ENCODE measurements at regions not wholly inside any gene's neighbourhood (a gene's known extent, or its start where the extent isn't known, plus 50 kb on each side); places are given as distances from the start of the nearest gene placed in this dataset.

DNA sequence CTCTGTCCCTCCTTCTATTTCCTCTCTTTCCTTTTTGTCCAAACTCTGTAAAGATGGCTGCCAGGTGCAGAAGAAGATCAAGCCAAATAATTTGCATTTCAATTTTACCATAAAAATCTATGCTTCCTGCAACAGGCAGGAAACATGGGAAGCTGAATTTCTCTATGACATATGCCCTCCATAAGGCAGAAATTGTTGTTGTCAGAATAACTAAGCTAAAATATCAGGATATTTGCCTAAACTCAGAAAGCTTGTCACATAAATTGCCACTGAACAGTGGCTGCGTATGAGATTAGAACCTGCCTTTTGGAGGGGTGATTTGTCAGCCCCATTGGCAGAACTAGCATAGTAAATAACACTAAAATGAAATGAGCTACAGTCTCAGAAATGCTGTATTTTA is 288.3 kb upstream of the LMCD1 start:
- H3K27ac ChIP-seq (replicated peaks): no peak overlapping the region
- H3K4me3 ChIP-seq (replicated peaks; ENCODE audit: insufficient read depth, low read length): no peak overlapping the region
- no peak for TF ChIP-seq SPI1 (IDR thresholded peaks at IDR 0.05; ENCODE audit: borderline replicate concordance, low read depth)
- no peak for DNase-seq (ENCODE audit: low read depth in 1 of 2, low spot score in 1 of 2)
- H3K27me3 ChIP-seq (ENCODE audit: insufficient read depth, poor library complexity, severe bottlenecking): no peaks in the 10 kb centered on the region

DNA sequence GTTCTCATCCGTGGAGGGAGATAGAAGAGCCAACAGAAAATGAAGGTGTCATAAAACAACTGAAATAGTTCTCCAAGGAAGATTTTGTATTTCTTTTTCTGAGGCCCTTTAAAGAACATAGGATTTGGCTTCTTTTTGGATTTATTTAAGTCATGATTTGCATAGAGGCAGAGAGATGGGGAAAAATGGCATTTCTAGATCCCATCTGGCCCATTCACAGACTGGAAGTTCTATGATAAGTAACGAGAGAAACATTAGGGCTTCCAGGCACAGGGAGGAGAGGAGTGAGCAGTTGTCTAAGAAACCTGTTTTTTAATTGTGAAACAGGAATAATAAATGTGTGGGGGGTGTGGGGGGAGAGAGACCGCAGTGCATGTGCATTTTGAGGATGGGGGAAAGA is 285.8 kb upstream of the LMCD1 start:
- Histone ChIP-seq H3K27ac (replicated peaks) (no peak overlapping the region), H3K27me3 (ENCODE audit: insufficient read depth, poor library complexity, severe bottlenecking) (no peaks in the 10 kb centered on the region), H3K4me3 (replicated peaks; ENCODE audit: insufficient read depth, low read length) (no peak overlapping the region)
- DNase-seq (ENCODE audit: low read depth in 1 of 2, low spot score in 1 of 2): no peak
- no peak for TF ChIP-seq POLR2AphosphoS5 (IDR thresholded peaks at IDR 0.05; ENCODE audit: low read depth)
- TF ChIP-seq, protein P1, sequence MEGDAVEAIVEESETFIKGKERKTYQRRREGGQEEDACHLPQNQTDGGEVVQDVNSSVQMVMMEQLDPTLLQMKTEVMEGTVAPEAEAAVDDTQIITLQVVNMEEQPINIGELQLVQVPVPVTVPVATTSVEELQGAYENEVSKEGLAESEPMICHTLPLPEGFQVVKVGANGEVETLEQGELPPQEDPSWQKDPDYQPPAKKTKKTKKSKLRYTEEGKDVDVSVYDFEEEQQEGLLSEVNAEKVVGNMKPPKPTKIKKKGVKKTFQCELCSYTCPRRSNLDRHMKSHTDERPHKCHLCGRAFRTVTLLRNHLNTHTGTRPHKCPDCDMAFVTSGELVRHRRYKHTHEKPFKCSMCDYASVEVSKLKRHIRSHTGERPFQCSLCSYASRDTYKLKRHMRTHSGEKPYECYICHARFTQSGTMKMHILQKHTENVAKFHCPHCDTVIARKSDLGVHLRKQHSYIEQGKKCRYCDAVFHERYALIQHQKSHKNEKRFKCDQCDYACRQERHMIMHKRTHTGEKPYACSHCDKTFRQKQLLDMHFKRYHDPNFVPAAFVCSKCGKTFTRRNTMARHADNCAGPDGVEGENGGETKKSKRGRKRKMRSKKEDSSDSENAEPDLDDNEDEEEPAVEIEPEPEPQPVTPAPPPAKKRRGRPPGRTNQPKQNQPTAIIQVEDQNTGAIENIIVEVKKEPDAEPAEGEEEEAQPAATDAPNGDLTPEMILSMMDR (IDR thresholded peaks at IDR 0.05; ENCODE audit: insufficient read depth, low read length): no peak
- TF ChIP-seq, protein P2, sequence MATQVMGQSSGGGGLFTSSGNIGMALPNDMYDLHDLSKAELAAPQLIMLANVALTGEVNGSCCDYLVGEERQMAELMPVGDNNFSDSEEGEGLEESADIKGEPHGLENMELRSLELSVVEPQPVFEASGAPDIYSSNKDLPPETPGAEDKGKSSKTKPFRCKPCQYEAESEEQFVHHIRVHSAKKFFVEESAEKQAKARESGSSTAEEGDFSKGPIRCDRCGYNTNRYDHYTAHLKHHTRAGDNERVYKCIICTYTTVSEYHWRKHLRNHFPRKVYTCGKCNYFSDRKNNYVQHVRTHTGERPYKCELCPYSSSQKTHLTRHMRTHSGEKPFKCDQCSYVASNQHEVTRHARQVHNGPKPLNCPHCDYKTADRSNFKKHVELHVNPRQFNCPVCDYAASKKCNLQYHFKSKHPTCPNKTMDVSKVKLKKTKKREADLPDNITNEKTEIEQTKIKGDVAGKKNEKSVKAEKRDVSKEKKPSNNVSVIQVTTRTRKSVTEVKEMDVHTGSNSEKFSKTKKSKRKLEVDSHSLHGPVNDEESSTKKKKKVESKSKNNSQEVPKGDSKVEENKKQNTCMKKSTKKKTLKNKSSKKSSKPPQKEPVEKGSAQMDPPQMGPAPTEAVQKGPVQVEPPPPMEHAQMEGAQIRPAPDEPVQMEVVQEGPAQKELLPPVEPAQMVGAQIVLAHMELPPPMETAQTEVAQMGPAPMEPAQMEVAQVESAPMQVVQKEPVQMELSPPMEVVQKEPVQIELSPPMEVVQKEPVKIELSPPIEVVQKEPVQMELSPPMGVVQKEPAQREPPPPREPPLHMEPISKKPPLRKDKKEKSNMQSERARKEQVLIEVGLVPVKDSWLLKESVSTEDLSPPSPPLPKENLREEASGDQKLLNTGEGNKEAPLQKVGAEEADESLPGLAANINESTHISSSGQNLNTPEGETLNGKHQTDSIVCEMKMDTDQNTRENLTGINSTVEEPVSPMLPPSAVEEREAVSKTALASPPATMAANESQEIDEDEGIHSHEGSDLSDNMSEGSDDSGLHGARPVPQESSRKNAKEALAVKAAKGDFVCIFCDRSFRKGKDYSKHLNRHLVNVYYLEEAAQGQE (IDR thresholded peaks at IDR 0.05; ENCODE audit: insufficient replicate concordance, low read depth): no peak
- TF ChIP-seq SPI1 (IDR thresholded peaks at IDR 0.05; ENCODE audit: borderline replicate concordance, low read depth): no peak
- TF ChIP-seq GABPA (IDR thresholded peaks at IDR 0.05; ENCODE audit: low read depth): no peak

DNA sequence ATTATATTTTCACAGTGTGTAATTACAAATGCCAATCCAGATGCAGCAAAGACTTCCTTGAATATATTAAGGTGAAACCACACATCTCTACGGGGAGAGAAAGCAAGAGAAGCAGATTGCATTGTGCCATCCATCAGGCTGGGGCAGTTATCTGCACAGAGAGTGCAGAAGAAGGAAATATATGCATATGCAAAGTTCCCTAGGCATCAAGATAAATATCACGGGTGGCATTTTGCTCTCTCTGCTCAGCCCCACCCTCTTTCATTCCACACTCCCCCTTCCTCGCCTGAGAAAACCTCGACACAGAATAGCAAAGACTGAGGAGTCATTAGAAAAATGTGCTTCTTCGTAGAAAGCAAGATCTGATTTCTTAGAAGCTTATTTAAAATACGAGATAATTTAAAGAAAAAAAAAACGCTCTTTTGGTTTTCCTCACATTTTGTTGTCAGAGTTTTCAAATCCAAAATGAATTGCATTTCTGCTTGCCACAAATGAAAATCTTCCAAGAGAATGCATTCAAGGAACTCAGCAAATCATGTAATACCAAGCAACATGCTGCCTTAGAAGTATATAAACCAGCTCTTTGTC is 283.2 kb upstream of the LMCD1 start:
- H3K27ac ChIP-seq (replicated peaks): no peak overlapping the region
- H3K4me3 ChIP-seq (replicated peaks; ENCODE audit: insufficient read depth, low read length): no peak overlapping the region
- DNase-seq (ENCODE audit: low read depth in 1 of 2, low spot score in 1 of 2): no peak
- no peaks in the 10 kb centered on the region for H3K27me3 ChIP-seq (ENCODE audit: insufficient read depth, poor library complexity, severe bottlenecking)
- TF ChIP-seq POLR2AphosphoS5 (IDR thresholded peaks at IDR 0.05; ENCODE audit: low read depth): no peak
- no peak for TF ChIP-seq SPI1 (IDR thresholded peaks at IDR 0.05; ENCODE audit: borderline replicate concordance, low read depth)
- no peak for TF ChIP-seq GABPA (IDR thresholded peaks at IDR 0.05; ENCODE audit: low read depth)

DNA sequence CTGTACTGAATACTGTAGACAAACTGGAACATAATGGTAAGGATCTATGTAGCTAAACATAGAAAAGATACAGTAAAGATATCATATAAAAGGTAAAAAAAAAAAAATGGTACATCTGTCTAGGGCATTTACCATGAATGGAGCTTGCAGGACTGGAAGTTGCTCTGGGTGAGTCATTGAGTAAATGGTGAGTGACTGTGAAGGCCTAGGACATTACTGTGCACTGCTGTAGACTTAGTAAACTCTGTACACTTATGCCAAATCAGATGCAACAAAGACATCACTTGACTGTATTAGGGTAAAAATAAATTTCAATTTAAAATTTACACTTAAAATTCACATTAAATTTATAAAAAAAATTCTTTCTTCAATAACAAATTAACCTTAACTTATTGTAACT is 281.3 kb upstream of the LMCD1 start:
- Histone ChIP-seq H3K27me3 (ENCODE audit: insufficient read depth, poor library complexity, severe bottlenecking) (no peaks in the 10 kb centered on the region), H3K4me3 (replicated peaks; ENCODE audit: insufficient read depth, low read length) (no peak overlapping the region), H3K27ac (replicated peaks) (no peak overlapping the region)
- TF ChIP-seq, protein P2 (IDR thresholded peaks at IDR 0.05; ENCODE audit: insufficient replicate concordance, low read depth): no peak
- TF ChIP-seq SPI1 (IDR thresholded peaks at IDR 0.05; ENCODE audit: borderline replicate concordance, low read depth): no peak
- TF ChIP-seq POLR2AphosphoS5 (IDR thresholded peaks at IDR 0.05; ENCODE audit: low read depth): no peak
- no peak for TF ChIP-seq GABPA (IDR thresholded peaks at IDR 0.05; ENCODE audit: low read depth)
- TF ChIP-seq, protein P1 (IDR thresholded peaks at IDR 0.05; ENCODE audit: insufficient read depth, low read length): no peak
- DNase-seq (ENCODE audit: low read depth in 1 of 2, low spot score in 1 of 2): no peak

DNA sequence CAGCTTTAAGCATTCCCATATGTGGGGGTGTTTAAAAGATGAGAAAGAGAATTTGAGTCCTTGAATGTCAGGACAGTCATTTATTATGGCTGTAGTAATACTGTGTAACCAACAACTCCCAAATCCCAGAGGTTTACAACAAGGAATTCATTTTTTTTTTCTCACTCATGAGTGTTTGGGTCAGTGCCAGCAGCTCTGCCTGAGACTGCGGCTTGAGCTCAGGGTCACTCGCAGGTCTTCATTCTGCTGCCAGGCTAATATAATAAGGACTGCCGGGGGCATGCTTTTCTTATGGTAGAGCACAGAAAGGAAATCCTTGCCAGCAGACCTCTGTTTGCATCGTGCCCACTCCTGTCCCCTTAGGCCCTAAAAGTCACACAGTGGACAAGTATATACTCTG is 277.9 kb upstream of the LMCD1 start:
- H3K27ac ChIP-seq (replicated peaks): no peak overlapping the region

More for the DNA sequence above, 277.9 kb upstream of the LMCD1 start:
- TF ChIP-seq SPI1 (IDR thresholded peaks at IDR 0.05; ENCODE audit: borderline replicate concordance, low read depth): no peak
- TF ChIP-seq POLR2AphosphoS5 (IDR thresholded peaks at IDR 0.05; ENCODE audit: low read depth): no peak
- no peak for TF ChIP-seq GABPA (IDR thresholded peaks at IDR 0.05; ENCODE audit: low read depth)
- TF ChIP-seq, protein P2 (IDR thresholded peaks at IDR 0.05; ENCODE audit: insufficient replicate concordance, low read depth): no peak
- TF ChIP-seq, protein P1 (IDR thresholded peaks at IDR 0.05; ENCODE audit: insufficient read depth, low read length): no peak
- DNase-seq (ENCODE audit: low read depth in 1 of 2, low spot score in 1 of 2): no peak
- Histone ChIP-seq H3K27me3 (ENCODE audit: insufficient read depth, poor library complexity, severe bottlenecking) (no peaks in the 10 kb centered on the region), H3K4me3 (replicated peaks; ENCODE audit: insufficient read depth, low read length) (no peak overlapping the region)

Data from HL-60 (cell line).